Uterus (tissue), 2 donors: ENCODE measurements at regions not wholly inside any gene's neighbourhood (a gene's known extent, or its start where the extent isn't known, plus 50 kb on each side); places are given as distances from the start of the nearest gene placed in this dataset.

Source experiments
- CTCF ChIP-seq, 4 experiments: fragments of 200-600 bp in 2 of 4; fragments of 450-650 bp in 2 of 4; sonication (generic) in 2 of 4; IDR thresholded peaks; one replicate each; pipeline ENCODE4 v1.5.1; 2016 to 2019; ENCODE audit warnings: antibody characterized with exemption in 4 of 4, mild to moderate bottlenecking in 2 of 4, moderate library complexity in 1 of 4
- POLR2A ChIP-seq, 2 donors: fragments of 450-650 bp; IDR thresholded peaks; one replicate each; pipeline ENCODE4 v1.6.1; 2016; ENCODE audit warnings: antibody characterized with exemption in 2 of 2, mild to moderate bottlenecking in 1 of 2, moderate library complexity in 1 of 2

GRCh38 chr9:70474413-70474812 is 60.0 kb upstream of the KLF9 start:
- TF ChIP-seq CTCF (IDR thresholded peaks at IDR 0.05) (no peak), POLR2A (IDR thresholded peaks at IDR 0.05) (no peak)
